CD4-positive, alpha-beta T cell treated with Interleukin-2 at 100 ng/mL for 4 hours (primary cell): ENCODE measurements at regions not wholly inside any gene's neighbourhood (a gene's known extent, or its start where the extent isn't known, plus 50 kb on each side); places are given as distances from the start of the nearest gene placed in this dataset.

Experiments
- DNase-seq: peaks from one replicate; pipeline ENCODE4 v3.0.0-alpha.2; 2020; ENCODE audit warnings: low spot score

GRCh38 chr13:40389081-40389641 lies 277.3 kb downstream of the FOXO1 start:
- DNase-seq = peak; percentile 50

GRCh38 chr13:40390401-40390916 lies 276.0 kb downstream of the FOXO1 start:
- no peak for DNase-seq

DNA sequence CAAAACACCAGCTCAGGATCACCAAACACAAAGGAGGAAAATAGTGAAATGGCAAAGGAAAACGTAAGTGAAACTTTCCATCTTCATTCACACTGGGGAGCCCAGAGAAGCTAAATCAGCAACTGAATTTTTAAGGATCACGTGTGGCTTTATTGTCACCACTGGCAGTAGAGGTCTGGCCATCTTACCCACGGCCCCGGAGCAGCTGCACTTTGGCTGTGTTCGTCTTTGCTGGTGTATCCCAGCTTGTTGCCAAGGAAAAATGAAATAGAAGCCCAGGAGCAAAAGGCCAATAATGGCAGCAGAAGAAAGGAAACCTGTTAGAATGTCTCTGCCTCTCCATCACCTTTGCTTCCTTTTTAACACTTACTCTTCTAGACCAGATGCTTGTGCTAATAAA lies 274.7 kb downstream of the FOXO1 start:
- no peak for DNase-seq

- no peak for DNase-seq
Measured at GRCh38 chr13:40394304-40394985, 272.0 kb downstream of the FOXO1 start.

DNA sequence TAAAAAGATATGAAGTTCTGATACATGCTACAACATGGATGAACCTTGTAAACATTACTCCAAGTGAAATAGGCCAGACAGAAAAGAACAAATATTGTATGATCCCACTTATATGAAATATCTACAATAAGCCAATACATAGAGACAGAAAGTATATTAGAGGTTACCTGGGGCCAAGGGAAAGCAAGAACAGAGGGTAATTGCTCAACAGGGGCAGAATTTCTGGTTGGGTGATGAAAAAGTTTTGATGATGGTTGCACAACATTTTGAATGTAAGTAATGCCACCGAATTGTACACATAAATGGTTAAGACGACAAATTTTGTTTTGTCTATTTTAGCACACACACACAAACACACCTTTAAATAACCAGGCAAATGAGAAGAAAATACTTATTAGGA lies 268.4 kb downstream of the FOXO1 start:
- DNase-seq = no peak

DNA sequence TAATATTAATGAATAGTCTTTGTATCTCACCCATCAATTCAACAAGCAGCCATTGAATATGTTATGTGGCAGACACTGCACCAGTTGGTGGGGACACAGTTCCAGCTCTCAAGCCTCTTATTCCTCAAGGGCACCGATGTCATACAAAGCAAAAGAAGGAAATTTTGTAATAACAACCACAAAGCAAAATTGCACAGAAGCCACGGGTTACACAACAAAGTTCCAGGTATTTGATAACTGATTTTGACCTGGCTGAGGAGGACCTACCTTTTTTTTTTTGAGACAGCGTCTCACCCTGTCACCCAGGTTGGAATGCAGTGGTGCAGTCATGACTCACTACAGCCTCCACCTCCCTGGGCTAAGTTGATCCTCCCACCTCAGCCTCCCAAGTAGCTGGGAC lies 266.7 kb downstream of the FOXO1 start:
- no peak for DNase-seq

DNA sequence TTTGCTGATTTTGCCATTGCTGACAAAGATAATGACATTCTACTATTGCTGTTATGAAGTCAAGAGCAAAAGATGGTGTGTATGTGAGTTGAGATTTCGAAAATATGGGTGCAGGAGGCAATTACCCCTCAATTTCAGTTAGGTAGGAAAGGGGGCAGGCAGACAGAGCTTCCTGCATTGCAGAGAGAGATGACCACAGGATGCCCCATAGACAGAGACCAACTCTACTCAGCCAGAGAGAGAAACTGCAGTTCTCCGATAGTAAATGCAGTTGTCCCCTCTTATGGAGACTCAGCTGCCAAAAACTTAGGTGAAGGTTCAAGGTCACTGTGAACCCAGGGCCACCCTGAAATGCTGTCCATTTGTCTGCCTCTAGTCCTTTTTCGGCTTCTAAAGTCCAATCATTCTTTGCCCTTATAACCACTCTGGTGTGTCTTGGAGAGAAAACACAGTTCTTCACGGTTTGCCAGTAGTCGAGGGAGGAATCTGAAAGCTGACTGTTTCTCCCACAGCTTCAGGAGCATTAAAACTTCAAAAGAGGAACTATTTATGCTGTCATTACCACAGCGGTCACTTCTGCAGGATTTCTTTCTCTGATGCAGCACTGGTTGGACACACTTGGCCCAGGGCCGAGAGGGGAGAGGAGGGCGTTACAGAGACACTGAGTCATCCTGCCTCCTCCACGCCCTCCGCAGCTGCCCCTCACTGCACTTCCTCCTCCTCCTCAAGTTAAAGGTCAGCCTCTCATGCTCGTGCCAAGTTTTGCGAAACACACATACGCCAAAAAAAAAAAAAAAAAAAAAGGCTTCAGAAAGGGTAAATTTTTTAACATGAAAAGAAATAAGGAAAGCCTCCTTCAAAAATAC lies 264.3 kb downstream of the FOXO1 start:
- DNase-seq = peak; percentile 39

DNA sequence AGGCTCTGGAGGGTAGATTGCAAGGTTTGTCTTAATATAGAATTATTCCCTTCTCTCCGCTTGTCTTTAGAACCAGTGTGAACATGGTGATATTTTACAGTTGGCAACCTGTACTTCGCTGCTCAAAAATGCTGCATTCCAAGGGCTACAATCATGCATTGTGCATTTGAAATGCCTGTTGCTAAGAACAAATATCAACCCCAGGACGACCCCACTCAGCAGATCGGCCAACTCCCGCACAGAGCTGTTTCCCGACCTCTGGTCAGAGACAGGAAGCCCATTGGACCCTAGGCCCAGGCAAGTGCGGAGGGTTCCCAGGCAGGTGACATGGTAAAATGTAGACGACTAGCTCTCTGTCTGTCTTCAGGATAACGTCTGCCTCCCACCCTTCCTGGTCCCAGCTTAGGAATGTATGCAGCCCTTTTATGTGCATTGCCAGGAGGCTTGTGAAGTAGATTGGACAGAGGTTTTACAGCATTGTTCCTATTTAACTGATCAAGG lies 263.5 kb downstream of the FOXO1 start:
- DNase-seq = no peak

DNA sequence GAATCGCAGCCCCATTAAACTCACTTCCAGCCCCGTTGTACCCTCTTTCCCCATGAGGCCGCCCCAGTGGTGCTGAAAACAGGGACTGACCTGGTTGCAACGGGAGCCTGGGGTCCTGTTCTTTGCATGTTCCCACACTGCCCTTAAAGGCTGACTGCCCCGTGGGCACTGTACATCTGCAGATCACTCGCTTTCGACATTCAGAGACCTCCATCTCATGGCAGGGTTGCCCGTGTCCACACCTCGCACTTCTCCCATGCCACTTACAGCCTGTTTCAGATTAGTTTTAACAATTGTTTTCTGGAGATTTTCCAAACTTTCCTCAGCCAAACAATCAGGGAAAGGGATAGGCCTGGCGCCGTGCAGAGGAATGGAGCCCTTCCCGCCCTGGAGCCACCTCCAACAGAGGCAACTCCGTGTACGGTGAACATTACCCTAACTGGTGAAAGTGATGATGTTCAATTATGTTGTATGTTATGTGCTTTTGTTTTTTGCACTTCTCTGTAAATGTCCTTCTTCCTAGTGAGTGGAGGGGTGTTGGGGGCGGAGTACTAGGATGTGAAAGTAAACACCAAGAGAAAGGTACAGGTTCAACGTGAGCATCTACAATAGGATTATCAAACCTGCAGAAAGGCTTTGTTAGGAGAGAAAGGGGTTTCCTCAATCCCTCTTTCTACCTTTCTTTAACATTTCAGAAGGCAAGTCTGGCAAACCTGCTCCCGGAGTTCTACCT lies 262.8 kb downstream of the FOXO1 start:
- no peak for DNase-seq

DNA sequence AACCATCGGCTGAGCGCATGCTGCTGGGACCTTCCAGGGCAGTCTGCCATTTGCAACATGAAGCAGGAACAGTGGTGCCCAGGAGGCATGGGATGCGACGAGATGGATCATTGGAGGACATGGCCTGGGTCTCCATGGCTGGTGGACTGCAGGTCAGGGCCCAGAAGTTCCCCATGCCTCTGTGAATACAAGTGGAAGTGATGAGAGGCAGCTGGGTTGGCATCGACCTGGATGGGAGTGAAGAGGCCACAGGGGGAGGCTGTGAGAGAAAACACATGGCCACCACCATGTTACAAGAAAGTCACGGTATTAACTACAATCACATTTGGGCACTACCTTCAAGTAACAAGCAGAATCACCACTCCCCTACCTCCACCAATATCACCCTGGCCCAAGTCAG lies 262.0 kb downstream of the FOXO1 start:
- DNase-seq = no peak

DNA sequence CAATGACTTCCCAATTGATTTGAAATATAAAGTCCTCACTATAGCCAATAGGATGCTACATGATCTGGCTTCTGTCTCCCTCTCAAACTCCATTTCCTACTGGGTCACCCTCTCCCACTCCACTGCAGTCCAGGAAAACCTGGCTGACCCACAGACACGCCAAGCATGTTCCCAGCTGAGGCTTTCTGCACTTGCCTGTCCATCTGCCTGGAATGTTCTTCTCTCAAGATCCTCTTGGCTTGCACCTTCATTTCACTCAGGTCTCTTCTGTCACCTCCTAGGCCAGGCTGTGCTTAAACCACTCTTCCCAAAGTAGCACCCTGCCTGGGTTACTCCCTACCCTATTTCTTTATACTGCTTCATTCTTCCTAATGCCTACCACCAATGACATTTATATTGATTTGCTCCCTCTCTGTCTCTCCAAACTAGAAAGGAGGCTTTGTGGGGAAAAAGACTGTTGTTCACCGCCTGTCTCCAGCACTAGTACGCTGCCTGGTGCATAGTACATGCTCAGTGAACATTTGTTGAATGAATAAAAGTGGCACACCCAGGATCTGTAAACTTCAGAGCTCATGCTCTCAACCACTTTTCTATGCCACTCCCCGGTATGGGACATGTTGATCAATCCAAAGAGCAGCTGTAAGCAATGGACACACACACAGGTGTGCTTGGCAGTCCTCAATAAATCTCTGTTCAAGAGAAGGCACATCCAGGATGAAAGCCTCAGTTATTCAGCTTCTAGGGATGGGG lies 261.3 kb downstream of the FOXO1 start:
- no peak for DNase-seq

GRCh38 chr13:40406405-40407120 lies 259.9 kb downstream of the FOXO1 start:
- no peak for DNase-seq

GRCh38 chr13:40407567-40407966 lies 258.9 kb downstream of the FOXO1 start:
- no peak for DNase-seq

- no peak for DNase-seq
Measured at GRCh38 chr13:40408602-40409001, 257.8 kb downstream of the FOXO1 start.

DNA sequence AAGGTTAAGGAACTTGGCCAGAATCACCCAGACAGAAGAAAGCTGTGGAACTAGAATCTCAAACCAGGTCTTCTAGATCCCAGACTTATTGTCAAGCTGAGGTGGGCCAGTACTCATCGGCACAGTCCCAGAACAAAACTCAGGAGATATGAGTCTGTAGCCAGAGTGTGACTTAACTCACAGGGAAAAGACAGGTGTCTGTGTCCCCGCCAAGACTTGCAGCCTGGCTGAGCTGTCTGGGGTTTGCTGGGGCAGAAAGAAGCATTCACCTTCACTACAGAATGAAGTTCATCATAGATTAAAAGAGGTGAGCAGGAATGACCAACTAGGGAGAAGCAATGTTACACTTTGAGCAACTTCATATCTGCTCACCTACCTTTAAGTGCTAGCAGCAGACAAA lies 257.2 kb downstream of the FOXO1 start:
- no peak for DNase-seq

DNA sequence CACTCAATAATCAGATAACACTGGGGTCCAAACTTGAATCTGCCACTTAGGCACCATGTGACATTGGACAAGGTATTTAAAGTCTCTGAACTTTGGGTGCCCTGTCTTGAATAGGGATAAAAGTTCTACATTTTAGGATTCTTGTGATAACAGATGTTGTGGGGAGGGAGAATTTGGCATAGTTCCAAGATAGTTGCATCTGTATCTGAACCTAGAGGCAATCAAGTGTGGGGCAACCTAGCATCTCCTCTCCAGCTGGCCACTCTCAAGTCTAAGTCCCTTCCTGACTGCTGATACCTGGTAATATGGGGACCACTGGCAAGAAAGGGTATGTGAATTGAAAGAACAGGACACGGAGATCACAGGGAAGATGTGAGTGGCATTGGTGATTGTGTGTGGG lies 256.1 kb downstream of the FOXO1 start:
- DNase-seq = no peak

GRCh38 chr13:40420160-40420740 lies 246.2 kb downstream of the FOXO1 start:
- DNase-seq = no peak

- DNase-seq = no peak
Measured at GRCh38 chr13:40422588-40423235, 243.7 kb downstream of the FOXO1 start.

DNA sequence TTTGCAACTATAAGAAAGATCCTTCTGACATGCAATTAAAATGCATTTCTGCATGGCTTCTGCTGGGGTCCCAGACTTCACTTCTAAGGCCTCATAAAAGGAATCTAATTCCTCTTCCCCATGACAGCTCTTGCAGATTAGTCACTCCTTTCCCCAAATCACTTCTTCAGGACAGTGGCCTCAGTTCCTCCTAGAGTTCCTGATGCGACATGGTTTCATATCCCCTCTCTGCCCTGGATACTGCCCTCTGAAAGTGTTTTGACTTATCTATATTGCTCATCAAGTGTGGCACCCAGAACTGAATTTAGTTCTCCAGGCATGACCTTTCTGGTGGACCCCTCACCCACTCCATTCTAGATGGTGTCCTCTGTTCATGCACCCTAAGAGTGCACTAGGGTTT lies 238.1 kb downstream of the FOXO1 start:
- no peak for DNase-seq
